D721Med (cell line): ENCODE measurements at regions not wholly inside any gene's neighbourhood (a gene's known extent, or its start where the extent isn't known, plus 50 kb on each side); places are given as distances from the start of the nearest gene placed in this dataset.
"Not testable (repeated sequence)": the region's sequence is repeated elsewhere in the genome, so short reads cannot be mapped to it uniquely, and the experiment has no call there.

Experiments
- DNase-seq: peaks from one replicate; pipeline ENCODE4 v3.0.0; 2011; ENCODE audit warnings: low spot score; ENCODE audit not compliant: insufficient read length
- FAIRE-seq: peaks from 2 replicates; lab custom pipeline; 2011; peaks lifted over from hg19 to GRCh38; lab: Jason Lieb, UNC
- CTCF ChIP-seq: IDR thresholded peaks from 2 replicates; pipeline ENCODE4 v1.5.1; 2012; ENCODE audit warnings: mild to moderate bottlenecking, control low read depth; ENCODE audit not compliant: insufficient read depth; ENCODE audit errors: missing control alignments

GRCh38 chr4:162497564-162498167, 333.9 kb upstream of the FSTL5 start:
- DNase-seq (no peak), FAIRE-seq (peak; percentile 84)
- peak; percentile 90 for TF ChIP-seq CTCF

- DNase-seq (no peak), FAIRE-seq (no peak)
- no peak for TF ChIP-seq CTCF
These were observed 331.1 kb upstream of the FSTL5 start for GRCh38 chr4:162494935-162495334.

- no peak for DNase-seq
- no peak for TF ChIP-seq CTCF
- no peak for FAIRE-seq
These were observed 321.7 kb upstream of the FSTL5 start for GRCh38 chr4:162485486-162485885.

GRCh38 chr4:162475246-162475645, 311.4 kb upstream of the FSTL5 start:
- no peak for DNase-seq
- no peak for TF ChIP-seq CTCF
- FAIRE-seq, result no peak

- no peak for DNase-seq
- FAIRE-seq, result no peak
- no peak for TF ChIP-seq CTCF
These were observed 306.2 kb upstream of the FSTL5 start for GRCh38 chr4:162469977-162470376.

- DNase-seq, FAIRE-seq: not testable (repeated sequence)
These were observed 301.6 kb upstream of the FSTL5 start for GRCh38 chr4:162465356-162465755.

- FAIRE-seq, result no peak
- peak; percentile 41 for TF ChIP-seq CTCF
- DNase-seq, result no peak
These were observed 298.2 kb upstream of the FSTL5 start for GRCh38 chr4:162461952-162462351.

- FAIRE-seq (no peak), DNase-seq (no peak)
- no peak for TF ChIP-seq CTCF
These were observed 294.3 kb upstream of the FSTL5 start for GRCh38 chr4:162458051-162458450.
